ENCODE measurements at regions not wholly inside any gene's neighbourhood (a gene's known extent, or its start where the extent isn't known, plus 50 kb on each side); places are given as distances from the start of the nearest gene placed in this dataset.

- no peak for DNase-seq (ENCODE audit: low spot score)
Measured at GRCh38 chr10:61547297-61547696, 94.1 kb upstream of the TMEM26 start.

GRCh38 chr10:61545170-61545569 lies 92.0 kb upstream of the TMEM26 start:
- DNase-seq (ENCODE audit: low spot score), result no peak

- no peak for DNase-seq (ENCODE audit: low spot score)
Measured at GRCh38 chr10:61543831-61544230, 90.7 kb upstream of the TMEM26 start.

- no peak for DNase-seq (ENCODE audit: low spot score)
Measured at GRCh38 chr10:61542596-61542995, 89.4 kb upstream of the TMEM26 start.

GRCh38 chr10:61541960-61542359 lies 88.8 kb upstream of the TMEM26 start:
- DNase-seq (ENCODE audit: low spot score), result no peak

GRCh38 chr10:61539876-61540275 lies 86.7 kb upstream of the TMEM26 start:
- DNase-seq (ENCODE audit: low spot score), result no peak

DNA sequence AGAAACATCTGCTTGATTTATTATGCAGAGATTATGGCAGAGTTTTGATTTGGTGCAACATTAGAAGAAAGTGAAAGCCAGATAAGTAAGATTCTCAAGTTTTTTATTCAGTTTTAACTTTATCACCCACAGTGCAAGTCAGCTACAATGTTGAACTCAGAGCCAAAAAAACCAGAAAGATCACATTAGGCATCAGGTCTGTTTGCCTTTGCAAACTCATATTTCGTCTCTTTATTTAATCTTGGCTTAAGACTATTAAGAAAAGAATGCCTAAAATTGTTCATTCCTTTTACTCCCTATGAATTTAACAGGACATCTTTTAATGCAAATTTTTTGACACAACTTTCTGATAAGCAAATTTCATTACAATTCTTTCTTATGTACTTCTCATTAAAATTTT lies 76.0 kb upstream of the TMEM26 start:
- DNase-seq (ENCODE audit: low spot score), result no peak

- DNase-seq (ENCODE audit: low spot score), result no peak
Measured at GRCh38 chr10:61503051-61503450, 49.9 kb upstream of the TMEM26 start.

Measured in globus pallidus (tissue), 1 donor.